ENCODE measurements at regions not wholly inside any gene's neighbourhood (a gene's known extent, or its start where the extent isn't known, plus 50 kb on each side); places are given as distances from the start of the nearest gene placed in this dataset.

DNA sequence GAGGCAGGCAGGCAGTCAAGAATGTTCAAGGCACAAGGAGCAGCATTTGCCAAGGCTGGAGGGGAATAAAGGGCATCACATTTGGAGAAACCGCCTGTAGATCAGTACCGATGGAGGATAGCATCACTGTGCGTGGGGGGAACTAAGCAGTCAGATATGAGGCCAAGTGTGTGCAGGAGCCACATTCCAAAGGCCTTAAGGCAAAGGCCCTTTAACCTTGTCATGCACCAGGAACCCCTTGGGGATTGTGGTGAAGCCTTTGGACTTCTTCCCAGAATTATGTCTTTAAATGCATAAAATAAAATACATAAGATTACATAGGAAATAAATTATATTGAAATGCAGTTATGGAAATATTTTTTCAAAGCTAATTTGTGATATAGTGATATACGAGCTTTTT is 532.1 kb downstream of the BUD13 start:
- no peaks in the 10 kb centered on the region for H3K9me3 ChIP-seq
- Mint-ChIP-seq H3K4me1 (ENCODE audit: low read depth, unreplicated experiment) (no peaks in the 10 kb centered on the region), H3K27ac (ENCODE audit: unreplicated experiment) (no peak overlapping the region), H3K36me3 (ENCODE audit: insufficient read depth, unreplicated experiment) (no peaks in the 10 kb centered on the region), H3K4me3 (ENCODE audit: unreplicated experiment) (no peak overlapping the region), H3K27me3 (ENCODE audit: insufficient read depth, unreplicated experiment) (peaks cover 18% of the 10 kb centered on the region), H3K9me3 (ENCODE audit: unreplicated experiment) (no peaks in the 10 kb centered on the region)
- no peak for DNase-seq
- no peaks in the 10 kb centered on the region for H3K4me1 ChIP-seq
- BruUV-seq (replicated peaks), result no TSS peak
- no peaks in the 10 kb centered on the region for H3K36me3 ChIP-seq (ENCODE audit: control insufficient read depth, insufficient read depth, low read length)
- no peak overlapping the region for H3K4me3 ChIP-seq (ENCODE audit: low read depth, low read length)
- intact Hi-C loops (cut with micrococcal nuclease; ENCODE audit: unreplicated experiment), result no loop called here
- ChIA-PET CTCF (no interaction called here), POLR2A (no interaction called here)
- TF ChIP-seq CTCF (IDR thresholded peaks at IDR 0.05; ENCODE audit: insufficient read depth in 1 of 2, low read depth in 1 of 2, low read length in 1 of 2, severe bottlenecking in 1 of 2, unreplicated experiment in 1 of 2), result no peak
- no peaks in the 10 kb centered on the region for H3K27me3 ChIP-seq (replicated peaks; ENCODE audit: control insufficient read depth, insufficient read depth, low read length)

DNA sequence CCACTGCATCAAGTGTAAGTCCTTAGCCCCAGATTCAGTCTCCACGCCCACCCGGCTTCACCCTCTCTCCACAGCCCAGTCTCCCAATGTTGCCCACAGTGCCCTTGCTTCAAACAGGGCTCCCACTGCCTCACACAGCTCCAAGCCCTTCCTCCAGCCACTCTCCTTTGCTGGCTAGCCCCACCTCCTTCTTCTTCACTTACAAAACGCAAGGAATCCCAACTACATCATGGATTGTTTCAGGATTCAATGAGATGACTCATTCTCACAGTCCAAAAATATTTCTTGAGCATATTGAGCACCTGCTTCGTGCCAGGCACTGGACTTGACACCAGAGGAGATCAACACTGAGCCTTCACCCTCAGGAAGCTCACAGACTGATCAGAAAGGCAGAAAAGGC is 533.5 kb downstream of the BUD13 start:
- Histone ChIP-seq H3K4me1 (no peaks in the 10 kb centered on the region), H3K27me3 (replicated peaks; ENCODE audit: control insufficient read depth, insufficient read depth, low read length) (no peaks in the 10 kb centered on the region), H3K36me3 (ENCODE audit: control insufficient read depth, insufficient read depth, low read length) (no peaks in the 10 kb centered on the region), H3K4me3 (ENCODE audit: low read depth, low read length) (no peak overlapping the region), H3K9me3 (no peaks in the 10 kb centered on the region)
- H3K4me3 Mint-ChIP-seq (ENCODE audit: unreplicated experiment), result no peak overlapping the region
- ChIA-PET CTCF (no interaction called here), POLR2A (no interaction called here)
- peaks cover 12% of the 10 kb centered on the region for H3K27me3 Mint-ChIP-seq (ENCODE audit: insufficient read depth, unreplicated experiment)
- H3K9me3 Mint-ChIP-seq (ENCODE audit: unreplicated experiment), result no peaks in the 10 kb centered on the region
- DNase-seq, result no peak
- H3K36me3 Mint-ChIP-seq (ENCODE audit: insufficient read depth, unreplicated experiment), result no peaks in the 10 kb centered on the region
- intact Hi-C loops (cut with micrococcal nuclease; ENCODE audit: unreplicated experiment), result no loop called here
- no peaks in the 10 kb centered on the region for H3K4me1 Mint-ChIP-seq (ENCODE audit: low read depth, unreplicated experiment)
- BruUV-seq (replicated peaks), result no TSS peak
- TF ChIP-seq CTCF (IDR thresholded peaks at IDR 0.05; ENCODE audit: insufficient read depth in 1 of 2, low read depth in 1 of 2, low read length in 1 of 2, severe bottlenecking in 1 of 2, unreplicated experiment in 1 of 2), result no peak
- no peak overlapping the region for H3K27ac Mint-ChIP-seq (ENCODE audit: unreplicated experiment)

- intact Hi-C loops (cut with micrococcal nuclease; ENCODE audit: unreplicated experiment), result no loop called here
- peak; percentile 39 to 64 for DNase-seq
- peak; percentile 25 to 50 for TF ChIP-seq CTCF (IDR thresholded peaks at IDR 0.05; ENCODE audit: insufficient read depth in 1 of 2, low read depth in 1 of 2, low read length in 1 of 2, severe bottlenecking in 1 of 2, unreplicated experiment in 1 of 2)
- H3K4me1 Mint-ChIP-seq (ENCODE audit: low read depth, unreplicated experiment), result no peaks in the 10 kb centered on the region
- H3K9me3 Mint-ChIP-seq (ENCODE audit: unreplicated experiment), result no peaks in the 10 kb centered on the region
- H3K27ac Mint-ChIP-seq (ENCODE audit: unreplicated experiment), result no peak overlapping the region
- no peaks in the 10 kb centered on the region for H3K36me3 ChIP-seq (ENCODE audit: control insufficient read depth, insufficient read depth, low read length)
- H3K27me3 Mint-ChIP-seq (ENCODE audit: insufficient read depth, unreplicated experiment), result peaks cover 4% of the 10 kb centered on the region
- H3K36me3 Mint-ChIP-seq (ENCODE audit: insufficient read depth, unreplicated experiment), result no peaks in the 10 kb centered on the region
- ChIA-PET CTCF (interaction anchor here (0.7 to 1.6 kb wide), 3 partner anchors 13 to 66 kb away, joined by 4 to 6 read pairs (median 4); no protein-coding TSS in a partner anchor), POLR2A (no interaction called here)
- no peaks in the 10 kb centered on the region for H3K27me3 ChIP-seq (replicated peaks; ENCODE audit: control insufficient read depth, insufficient read depth, low read length)
- H3K9me3 ChIP-seq, result no peaks in the 10 kb centered on the region
- H3K4me3 ChIP-seq (ENCODE audit: low read depth, low read length), result no peak overlapping the region
- H3K4me3 Mint-ChIP-seq (ENCODE audit: unreplicated experiment), result no peak overlapping the region
- no TSS peak for BruUV-seq (replicated peaks)
- no peaks in the 10 kb centered on the region for H3K4me1 ChIP-seq
These were observed 537.7 kb downstream of the BUD13 start for GRCh38 chr11:116234989-116235568.

All from Caco-2 (cell line).